SK-N-SH (cell line): ENCODE measurements at regions not wholly inside any gene's neighbourhood (a gene's known extent, or its start where the extent isn't known, plus 50 kb on each side); places are given as distances from the start of the nearest gene placed in this dataset.

Source experiments
- CTCF ChIA-PET: fragments of 300-600, 350-600 bp; formaldehyde crosslinking; extraction: SDS; loops from one replicate; lab custom pipeline; 2021; lab: Yijun Ruan, JAX
- POLR2A ChIA-PET: fragments of 350-600 bp; sonication (Branson Sonifier 250); formaldehyde crosslinking; extraction: SDS; loops from one replicate; lab custom pipeline; 2020; ENCODE audit warnings: antibody characterized with exemption, inconsistent platforms; lab: Yijun Ruan, JAX
- DNase-seq: peaks from one replicate; pipeline ENCODE4 v3.0.0; 2012
- H2AFZ ChIP-seq: fragments of 200-600 bp; sonication (generic); 2 replicates; pipeline ENCODE4 v1.8.1; 2016; ENCODE audit warnings: antibody characterized with exemption, mild to moderate bottlenecking, low read depth
- H3F3A ChIP-seq: fragments of 200-600 bp; sonication (generic); replicated peaks from 2 replicates; pipeline ENCODE3; 2016; ENCODE audit warnings: antibody characterized with exemption, mild to moderate bottlenecking; ENCODE audit not compliant: insufficient read depth
- H3K27ac ChIP-seq, 2 experiments: fragments of 200-500 bp in 1 of 2; fragments of 200-600 bp in 1 of 2; sonication (Bioruptor generic) in 1 of 2; sonication (generic), shearing (Covaris generic) in 1 of 2; 2 replicates each; pipeline versions ENCODE4 v1.5.1 to v1.6.1; 2014 to 2016; ENCODE audit warnings: low read depth in 2 of 2, inconsistent platforms in 1 of 2, low read length in 1 of 2, mild to moderate bottlenecking in 1 of 2, mixed read lengths in 1 of 2
- H3K27me3 ChIP-seq: fragments of 200-600 bp; sonication (generic), shearing (Covaris generic); 2 replicates; pipeline ENCODE4 v1.6.1; 2016; ENCODE audit warnings: mixed run types; ENCODE audit not compliant: insufficient read depth
- H3K36me3 ChIP-seq, 2 experiments: fragments of 200-500 bp in 1 of 2; fragments of 200-600 bp in 1 of 2; sonication (Bioruptor generic) in 1 of 2; sonication (generic) in 1 of 2; replicated peaks in 1 of 2; 2 replicates each; pipeline versions ENCODE3 to v1.5.1; 2014 to 2016; ENCODE audit warnings: low read length in 1 of 2, mild to moderate bottlenecking in 1 of 2; ENCODE audit not compliant: insufficient read depth in 2 of 2, control insufficient read depth in 1 of 2
- H3K4me1 ChIP-seq, 2 experiments: fragments of 200-500 bp in 1 of 2; fragments of 200-600 bp in 1 of 2; sonication (Bioruptor generic) in 1 of 2; sonication (generic), shearing (Covaris generic) in 1 of 2; 2 replicates each; pipeline versions ENCODE4 v1.5.1 to v1.6.1; 2014 to 2016; ENCODE audit warnings: low read depth in 1 of 2, low read length in 1 of 2, mixed run types in 1 of 2; ENCODE audit not compliant: insufficient read depth in 2 of 2, control insufficient read depth in 1 of 2
- H3K4me2 ChIP-seq: fragments of 200-600 bp; sonication (generic), shearing (Covaris generic); 2 replicates; pipeline ENCODE4 v1.6.1; 2017; ENCODE audit warnings: mixed run types
- H3K4me3 ChIP-seq, 2 experiments: fragments of 200-500 bp in 1 of 2; fragments of 200-600 bp in 1 of 2; sonication (Bioruptor generic) in 1 of 2; sonication (generic), shearing (Covaris generic) in 1 of 2; 2 replicates each; pipeline versions ENCODE4 v1.5.1 to v1.8.1; 2014 to 2016; ENCODE audit warnings: low read depth in 2 of 2, inconsistent platforms in 1 of 2, low read length in 1 of 2, mild to moderate bottlenecking in 1 of 2, mixed read lengths in 1 of 2, moderate library complexity in 1 of 2
- H3K79me2 ChIP-seq: fragments of 200-600 bp; sonication (generic); 2 replicates; pipeline ENCODE4 v1.8.1; 2017; ENCODE audit warnings: mild to moderate bottlenecking; ENCODE audit not compliant: insufficient read depth
- H3K9ac ChIP-seq: fragments of 200-600 bp; sonication (generic); 2 replicates; pipeline ENCODE4 v1.6.1; 2017; ENCODE audit warnings: mixed run types
- H3K9me2 ChIP-seq: fragments of 200-600 bp; sonication (generic); 2 replicates; pipeline ENCODE4 v1.6.1; 2017; ENCODE audit warnings: mixed run types
- H3K9me3 ChIP-seq: fragments of 200-600 bp; sonication (generic); 2 replicates; pipeline ENCODE4 v1.6.1; 2017; ENCODE audit warnings: mixed run types, mild to moderate bottlenecking, moderate library complexity
- H4K20me1 ChIP-seq: fragments of 200-600 bp; sonication (generic); 2 replicates; pipeline ENCODE4 v1.6.1; 2017; ENCODE audit warnings: mild to moderate bottlenecking, mixed run types; ENCODE audit not compliant: insufficient read depth
- CHD2 ChIP-seq: fragments of 150-350 bp; IDR thresholded peaks from 2 replicates; pipeline ENCODE4 v1.6.1; 2018; ENCODE audit warnings: low read length; ENCODE audit not compliant: partially characterized antibody
- ELF1 ChIP-seq: IDR thresholded peaks from 2 replicates; pipeline ENCODE4 v1.4.0; 2012
- EP300 ChIP-seq, 2 experiments: IDR thresholded peaks; 2 replicates each; pipeline versions ENCODE4 v1.4.0 to v1.6.1; 2012; ENCODE audit warnings: borderline replicate concordance in 1 of 2, low read depth in 1 of 2, low read length in 1 of 2
- EZH2phosphoT487 ChIP-seq: fragments of 200-600 bp; sonication (generic); IDR thresholded peaks from 2 replicates; pipeline ENCODE4 v1.6.1; 2017; ENCODE audit warnings: low read depth, mixed run types, mild to moderate bottlenecking, antibody characterized with exemption, moderate library complexity, borderline replicate concordance
- FOSL2 ChIP-seq: IDR thresholded peaks from 2 replicates; pipeline ENCODE4 v1.4.0; 2012; ENCODE audit warnings: low read depth, mild to moderate bottlenecking, moderate library complexity, borderline replicate concordance
- FOXJ3 ChIP-seq: sonication (generic); formaldehyde crosslinking; IDR thresholded peaks from 2 replicates; pipeline ENCODE4 v1.5.1; 2020; ENCODE audit warnings: mild to moderate bottlenecking, missing genetic modification reagents
- FOXM1 ChIP-seq: IDR thresholded peaks from 2 replicates; pipeline ENCODE4 v1.4.0; 2012; ENCODE audit warnings: low read depth, mild to moderate bottlenecking
- GABPA ChIP-seq: IDR thresholded peaks from 2 replicates; pipeline ENCODE4 v1.4.0; 2012; ENCODE audit warnings: low read depth, mild to moderate bottlenecking
- GATA2 ChIP-seq: sonication (generic); formaldehyde crosslinking; IDR thresholded peaks from 2 replicates; pipeline ENCODE4 v1.5.0; 2020; ENCODE audit warnings: mild to moderate bottlenecking, missing genetic modification reagents
- MEF2A ChIP-seq: IDR thresholded peaks from 2 replicates; pipeline ENCODE4 v1.4.0; 2012; ENCODE audit warnings: low read depth, borderline replicate concordance
- NRF1 ChIP-seq: IDR thresholded peaks from 2 replicates; pipeline ENCODE4 v1.6.1; 2012; ENCODE audit warnings: low read depth, mild to moderate bottlenecking, low read length
- POLR2AphosphoS5 ChIP-seq: IDR thresholded peaks from 2 replicates; pipeline ENCODE4 v1.6.1; 2012; ENCODE audit warnings: low read depth, low read length
- RCOR1 ChIP-seq: fragments of 150-350 bp; IDR thresholded peaks from 2 replicates; pipeline ENCODE4 v1.6.1; 2017; ENCODE audit warnings: antibody characterized with exemption, low read length
- RFX5 ChIP-seq: IDR thresholded peaks from 2 replicates; pipeline ENCODE4 v1.6.1; 2012; ENCODE audit warnings: mild to moderate bottlenecking, improper control_type of control experiment, low read length
- SIN3A ChIP-seq: IDR thresholded peaks from 2 replicates; pipeline ENCODE4 v1.6.1; 2012; ENCODE audit warnings: low read depth, mild to moderate bottlenecking, low read length, moderate library complexity, borderline replicate concordance
- TAF1 ChIP-seq: IDR thresholded peaks from 2 replicates; pipeline ENCODE4 v1.6.1; 2012; ENCODE audit warnings: low read depth, mild to moderate bottlenecking, low read length, moderate library complexity, borderline replicate concordance
- TEAD4 ChIP-seq: IDR thresholded peaks from 2 replicates; pipeline ENCODE4 v1.4.0; 2012; ENCODE audit warnings: mild to moderate bottlenecking, borderline replicate concordance; ENCODE audit not compliant: insufficient read depth
- WGBS: methylation state at CpG from one replicate; pipeline ENCODE4 v1.1.6; 2017; ENCODE audit warnings: low lambda C conversion rate; 5-methylcytosine and 5-hydroxymethylcytosine counted together
- TF ChIP-seq, protein P1 (sequence below): IDR thresholded peaks from 2 replicates; pipeline ENCODE4 v1.4.0; 2012; ENCODE audit warnings: low read depth, borderline replicate concordance
- TF ChIP-seq, protein P2 (sequence below): IDR thresholded peaks from 2 replicates; pipeline ENCODE4 v1.6.1; 2012; ENCODE audit warnings: mild to moderate bottlenecking, low read depth, low read length, moderate library complexity
- TF ChIP-seq, protein P3 (sequence below): fragments of 150-350 bp; IDR thresholded peaks from 2 replicates; pipeline ENCODE4 v1.6.1; 2017; ENCODE audit warnings: antibody characterized with exemption, low read length, low read depth, borderline replicate concordance
- TF ChIP-seq, protein P4 (sequence below): IDR thresholded peaks from 2 replicates; pipeline ENCODE4 v1.4.0; 2012; ENCODE audit warnings: low read depth

DNA sequence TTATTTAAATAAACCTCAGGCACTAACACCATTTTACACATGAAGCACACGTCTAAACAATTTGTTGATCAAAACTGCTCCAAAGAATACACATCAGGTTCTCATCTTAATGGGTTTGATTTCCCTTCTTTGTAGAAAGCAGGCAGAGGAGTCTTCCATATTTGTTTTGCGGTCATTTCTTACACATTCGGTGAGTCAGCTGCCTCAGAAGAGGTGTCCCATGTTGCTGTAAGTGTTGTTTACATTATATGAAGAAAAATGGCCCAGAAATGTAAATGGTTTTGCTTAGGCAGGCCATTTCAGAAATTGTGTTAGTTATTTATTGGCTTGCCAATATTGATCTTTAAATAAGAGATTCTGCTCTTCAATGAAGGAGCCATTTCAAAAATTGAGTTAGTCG lies 325.8 kb downstream of the TENT4A start:
- Histone ChIP-seq H3K4me1 (no peaks in the 10 kb centered on the region), H3K79me2 (no peaks in the 10 kb centered on the region), H3K27me3 (peaks cover 6% of the 10 kb centered on the region; the same call in 1 of the 2 replicates), H3K4me3 (no peak overlapping the region), H3F3A (no peaks in the 10 kb centered on the region), H3K27ac (no peak overlapping the region), H3K9ac (no peak overlapping the region), H3K36me3 (no peaks in the 10 kb centered on the region), H3K9me3 (no peaks in the 10 kb centered on the region), H3K4me2 (no peak overlapping the region), H2AFZ (no peak overlapping the region), H3K9me2 (no peaks in the 10 kb centered on the region), H4K20me1 (no peaks in the 10 kb centered on the region)
- CTCF ChIA-PET: no interaction called here
- WGBS: 0% methylated on average over 4 of the region's 4 CpGs
- POLR2A ChIA-PET: no interaction called here
- DNase-seq: no peak
- TF ChIP-seq GABPA: no peak
- TF ChIP-seq FOXJ3 (CRISPR knock-in tag): no peak
- TF ChIP-seq CHD2: no peak
- TF ChIP-seq, protein P1, sequence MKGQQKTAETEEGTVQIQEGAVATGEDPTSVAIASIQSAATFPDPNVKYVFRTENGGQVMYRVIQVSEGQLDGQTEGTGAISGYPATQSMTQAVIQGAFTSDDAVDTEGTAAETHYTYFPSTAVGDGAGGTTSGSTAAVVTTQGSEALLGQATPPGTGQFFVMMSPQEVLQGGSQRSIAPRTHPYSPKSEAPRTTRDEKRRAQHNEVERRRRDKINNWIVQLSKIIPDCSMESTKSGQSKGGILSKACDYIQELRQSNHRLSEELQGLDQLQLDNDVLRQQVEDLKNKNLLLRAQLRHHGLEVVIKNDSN: no peak
- TF ChIP-seq FOXM1: no peak
- TF ChIP-seq, protein P2, sequence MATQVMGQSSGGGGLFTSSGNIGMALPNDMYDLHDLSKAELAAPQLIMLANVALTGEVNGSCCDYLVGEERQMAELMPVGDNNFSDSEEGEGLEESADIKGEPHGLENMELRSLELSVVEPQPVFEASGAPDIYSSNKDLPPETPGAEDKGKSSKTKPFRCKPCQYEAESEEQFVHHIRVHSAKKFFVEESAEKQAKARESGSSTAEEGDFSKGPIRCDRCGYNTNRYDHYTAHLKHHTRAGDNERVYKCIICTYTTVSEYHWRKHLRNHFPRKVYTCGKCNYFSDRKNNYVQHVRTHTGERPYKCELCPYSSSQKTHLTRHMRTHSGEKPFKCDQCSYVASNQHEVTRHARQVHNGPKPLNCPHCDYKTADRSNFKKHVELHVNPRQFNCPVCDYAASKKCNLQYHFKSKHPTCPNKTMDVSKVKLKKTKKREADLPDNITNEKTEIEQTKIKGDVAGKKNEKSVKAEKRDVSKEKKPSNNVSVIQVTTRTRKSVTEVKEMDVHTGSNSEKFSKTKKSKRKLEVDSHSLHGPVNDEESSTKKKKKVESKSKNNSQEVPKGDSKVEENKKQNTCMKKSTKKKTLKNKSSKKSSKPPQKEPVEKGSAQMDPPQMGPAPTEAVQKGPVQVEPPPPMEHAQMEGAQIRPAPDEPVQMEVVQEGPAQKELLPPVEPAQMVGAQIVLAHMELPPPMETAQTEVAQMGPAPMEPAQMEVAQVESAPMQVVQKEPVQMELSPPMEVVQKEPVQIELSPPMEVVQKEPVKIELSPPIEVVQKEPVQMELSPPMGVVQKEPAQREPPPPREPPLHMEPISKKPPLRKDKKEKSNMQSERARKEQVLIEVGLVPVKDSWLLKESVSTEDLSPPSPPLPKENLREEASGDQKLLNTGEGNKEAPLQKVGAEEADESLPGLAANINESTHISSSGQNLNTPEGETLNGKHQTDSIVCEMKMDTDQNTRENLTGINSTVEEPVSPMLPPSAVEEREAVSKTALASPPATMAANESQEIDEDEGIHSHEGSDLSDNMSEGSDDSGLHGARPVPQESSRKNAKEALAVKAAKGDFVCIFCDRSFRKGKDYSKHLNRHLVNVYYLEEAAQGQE: no peak
- no peak for TF ChIP-seq RFX5
- no peak for TF ChIP-seq POLR2AphosphoS5
- TF ChIP-seq MEF2A: no peak
- no peak for TF ChIP-seq RCOR1
- TF ChIP-seq, protein P3, sequence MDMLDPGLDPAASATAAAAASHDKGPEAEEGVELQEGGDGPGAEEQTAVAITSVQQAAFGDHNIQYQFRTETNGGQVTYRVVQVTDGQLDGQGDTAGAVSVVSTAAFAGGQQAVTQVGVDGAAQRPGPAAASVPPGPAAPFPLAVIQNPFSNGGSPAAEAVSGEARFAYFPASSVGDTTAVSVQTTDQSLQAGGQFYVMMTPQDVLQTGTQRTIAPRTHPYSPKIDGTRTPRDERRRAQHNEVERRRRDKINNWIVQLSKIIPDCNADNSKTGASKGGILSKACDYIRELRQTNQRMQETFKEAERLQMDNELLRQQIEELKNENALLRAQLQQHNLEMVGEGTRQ: no peak
- no peak for TF ChIP-seq ELF1

DNA sequence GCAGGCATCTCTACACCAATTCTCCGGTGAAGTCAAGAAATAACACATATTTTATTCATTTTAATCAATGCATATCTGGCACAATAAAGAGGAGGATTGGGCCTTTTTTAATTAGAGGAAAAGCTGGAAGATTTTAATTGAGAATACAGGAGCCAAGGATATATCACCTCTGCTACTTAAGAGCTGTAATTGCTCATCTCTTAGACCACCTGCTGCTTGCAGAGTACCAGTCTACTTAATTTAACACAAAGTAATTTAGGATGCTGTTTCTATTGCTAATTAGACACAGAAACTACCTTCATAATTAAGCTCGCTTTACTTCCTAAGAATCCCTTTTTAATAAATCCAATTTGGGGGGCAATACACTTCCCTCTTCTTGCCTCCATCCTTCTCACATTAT lies 326.9 kb downstream of the TENT4A start:
- H4K20me1 ChIP-seq: no peaks in the 10 kb centered on the region
- H3K9ac ChIP-seq: no peak overlapping the region
- DNase-seq: no peak
- no peak overlapping the region for H3K4me2 ChIP-seq
- no peaks in the 10 kb centered on the region for H3K4me1 ChIP-seq
- H3K4me3 ChIP-seq: no peak overlapping the region
- no peak overlapping the region for H2AFZ ChIP-seq
- ChIA-PET CTCF (no interaction called here), POLR2A (no interaction called here)
- H3K36me3 ChIP-seq: no peaks in the 10 kb centered on the region
- peaks cover 6% of the 10 kb centered on the region; the same call in 1 of the 2 replicates for H3K27me3 ChIP-seq
- no peaks in the 10 kb centered on the region for H3K9me3 ChIP-seq
- H3K27ac ChIP-seq: no peak overlapping the region
- H3K9me2 ChIP-seq: no peaks in the 10 kb centered on the region
- WGBS: 1% methylated on average over 2 of the region's 2 CpGs
- H3K79me2 ChIP-seq: no peaks in the 10 kb centered on the region
- no peaks in the 10 kb centered on the region for H3F3A ChIP-seq
- TF ChIP-seq EZH2phosphoT487 (no peak), TAF1 (no peak), POLR2AphosphoS5 (no peak), FOSL2 (no peak), TEAD4 (no peak), GATA2 (CRISPR knock-in tag) (no peak), SIN3A (no peak), NRF1 (no peak), ELF1 (no peak), GABPA (no peak), CHD2 (no peak), EP300 (IDR thresholded peaks at IDR 0.05; ENCODE audit: borderline replicate concordance in 1 of 2, low read depth in 1 of 2, low read length in 1 of 2) (no peak)
- TF ChIP-seq, protein P3: no peak
- TF ChIP-seq, protein P1: no peak
- TF ChIP-seq, protein P4, sequence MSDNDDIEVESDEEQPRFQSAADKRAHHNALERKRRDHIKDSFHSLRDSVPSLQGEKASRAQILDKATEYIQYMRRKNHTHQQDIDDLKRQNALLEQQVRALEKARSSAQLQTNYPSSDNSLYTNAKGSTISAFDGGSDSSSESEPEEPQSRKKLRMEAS: no peak
